DMS 273 (cell line): ENCODE measurements at regions not wholly inside any gene's neighbourhood (a gene's known extent, or its start where the extent isn't known, plus 50 kb on each side); places are given as distances from the start of the nearest gene placed in this dataset.
A peak's percentile ranks its signal among the peaks of the same experiment; 100 is the strongest.
"Not testable (repeated sequence)": the region's sequence is repeated elsewhere in the genome, so short reads cannot be mapped to it uniquely, and the experiment has no call there.

Experiments
- DNase-seq: peaks from one replicate; lab custom pipeline; 2025; ENCODE audit not compliant: unreplicated experiment; lab: John Stamatoyannopoulos, UW

DNA sequence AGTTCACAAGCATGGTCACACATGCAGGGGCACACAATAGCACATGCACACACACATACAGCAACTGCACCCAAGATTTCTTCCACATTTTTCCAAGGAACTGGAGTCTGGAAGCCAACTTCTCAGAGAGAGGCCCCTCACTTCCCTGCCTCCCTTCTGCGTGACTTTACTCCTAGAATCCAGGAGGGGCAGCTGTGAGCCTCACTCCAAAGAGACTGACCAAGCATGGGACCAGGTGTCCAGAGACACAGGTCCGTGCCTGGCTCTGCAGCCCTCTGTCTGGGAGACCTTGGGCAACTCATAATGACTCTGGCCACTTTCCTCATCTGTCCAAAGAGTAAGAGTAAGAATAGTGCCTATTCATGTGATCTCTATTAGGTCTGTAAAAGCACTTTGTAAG lies 104.7 kb upstream of the TMEM132E start:
- peak; percentile 3 for DNase-seq

GRCh38 chr17:34472363-34472762 lies 107.0 kb upstream of the TMEM132E start:
- no peak for DNase-seq

DNA sequence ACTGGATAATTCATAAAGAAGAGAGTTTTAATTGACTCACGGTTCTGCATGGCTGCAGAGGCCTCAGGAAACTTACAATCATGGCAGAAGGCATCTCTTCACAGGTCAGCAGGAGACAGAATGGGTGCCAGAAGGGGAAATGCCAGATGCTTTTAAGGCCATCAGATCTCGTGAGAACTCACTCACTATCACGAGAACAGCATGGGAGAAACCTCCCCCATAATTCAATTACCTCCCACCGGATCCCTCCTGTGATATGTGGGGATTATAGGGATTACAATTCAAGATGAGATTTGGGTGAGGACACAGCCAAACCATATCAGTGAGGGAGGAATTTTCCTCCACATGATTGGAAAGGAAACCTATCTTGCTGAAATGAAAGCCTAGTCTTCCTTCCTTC lies 108.1 kb upstream of the TMEM132E start:
- DNase-seq: not testable (repeated sequence)

DNA sequence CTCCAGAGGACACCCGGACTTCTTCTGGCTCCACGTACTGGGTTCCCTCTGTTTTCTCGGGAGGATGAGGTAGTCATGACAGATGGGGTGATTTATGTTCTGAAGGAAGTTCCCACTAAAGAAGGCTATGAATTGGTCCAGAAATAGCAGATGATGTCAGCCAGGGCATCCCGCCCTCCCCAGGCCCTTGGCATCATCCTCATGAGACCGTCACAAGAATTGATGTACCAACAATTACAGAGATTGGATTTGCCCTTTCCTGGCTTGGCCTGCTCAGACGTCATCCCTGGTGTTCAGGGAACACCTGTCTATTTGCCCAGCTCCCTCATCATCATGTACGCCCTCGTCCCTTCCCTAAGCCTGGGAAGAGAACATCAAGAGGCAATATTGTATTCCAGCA lies 102.8 kb upstream of the CCL1 start:
- DNase-seq: no peak

GRCh38 chr17:34464812-34465211 lies 101.8 kb upstream of the CCL1 start:
- DNase-seq: peak; percentile 31

DNA sequence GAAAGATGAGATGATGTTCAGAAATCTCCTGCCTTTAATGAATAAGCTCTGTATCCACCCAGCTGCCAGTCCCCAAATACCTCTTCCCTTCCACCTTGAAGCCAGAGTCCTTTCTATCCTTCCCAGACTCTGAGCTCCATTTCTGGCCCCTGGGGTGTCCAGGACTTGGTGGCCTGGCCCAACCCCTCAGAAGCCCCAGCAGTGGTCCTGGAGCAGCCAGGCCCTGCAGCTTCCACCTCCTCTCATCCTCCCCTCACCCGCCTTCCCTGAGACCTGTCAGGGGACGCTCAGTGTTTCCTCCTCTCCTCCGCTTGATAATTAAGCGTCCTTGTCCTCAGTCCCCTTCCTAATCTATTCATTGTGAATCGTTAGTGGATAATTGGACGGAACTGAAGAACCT lies 95.2 kb upstream of the CCL1 start:
- no peak for DNase-seq

DNA sequence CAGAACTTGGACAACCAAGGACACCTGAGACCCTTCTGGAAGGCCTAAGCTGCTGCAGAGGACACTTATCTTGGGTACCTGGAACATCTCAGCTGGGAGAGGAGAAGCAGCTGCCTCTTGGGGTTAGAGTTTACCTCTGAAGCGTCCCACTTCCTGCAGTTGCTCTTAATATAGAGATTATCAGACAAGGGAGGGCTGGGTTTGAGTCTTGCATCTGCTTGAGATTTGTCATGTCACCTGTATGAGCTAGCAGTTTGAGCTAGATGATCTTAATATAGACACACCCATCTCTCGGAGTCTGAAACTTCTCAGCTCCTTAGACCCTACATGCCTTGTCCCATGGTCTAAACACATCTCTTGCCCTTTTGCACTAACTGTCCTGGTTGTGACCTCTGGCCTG lies 93.1 kb upstream of the CCL1 start:
- DNase-seq: no peak

DNA sequence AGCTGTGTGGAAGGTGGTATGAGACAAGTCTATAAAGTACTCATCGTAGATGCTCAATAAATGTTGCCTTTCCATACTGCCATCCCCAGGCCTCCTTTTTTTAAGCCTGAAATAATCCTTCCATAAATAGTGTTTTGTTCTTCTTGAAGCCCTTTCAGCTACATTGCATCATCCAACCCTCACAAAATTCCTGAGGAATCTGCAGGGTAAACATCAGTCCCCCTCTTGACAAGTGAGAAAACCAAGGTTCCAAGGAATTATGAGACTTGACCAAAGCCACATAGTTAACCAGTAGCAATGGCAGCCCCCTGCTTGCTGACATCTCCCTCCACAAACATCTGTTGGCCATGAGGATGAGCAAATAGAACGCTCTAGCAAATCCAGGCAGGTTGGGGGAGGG lies 89.7 kb upstream of the CCL1 start:
- DNase-seq: no peak

DNA sequence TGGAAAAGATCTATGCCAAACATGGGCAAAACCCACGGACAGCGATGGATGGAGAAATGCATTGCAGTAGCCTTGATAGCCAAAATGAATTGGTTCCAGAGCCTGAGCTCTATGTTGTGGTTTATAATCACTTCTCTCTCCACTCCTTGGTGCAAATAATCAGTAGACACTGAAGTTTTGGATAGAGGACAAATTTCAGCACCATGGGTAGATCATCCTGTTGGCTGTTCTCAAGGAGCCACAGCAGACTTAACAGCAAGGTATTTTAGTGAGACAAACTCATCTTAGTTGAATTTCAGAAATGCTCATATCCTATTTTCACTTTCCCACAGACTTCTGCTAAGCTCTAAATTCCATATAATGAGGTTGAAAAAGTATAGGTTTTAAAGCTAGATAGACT lies 88.3 kb upstream of the CCL1 start:
- DNase-seq: no peak

DNA sequence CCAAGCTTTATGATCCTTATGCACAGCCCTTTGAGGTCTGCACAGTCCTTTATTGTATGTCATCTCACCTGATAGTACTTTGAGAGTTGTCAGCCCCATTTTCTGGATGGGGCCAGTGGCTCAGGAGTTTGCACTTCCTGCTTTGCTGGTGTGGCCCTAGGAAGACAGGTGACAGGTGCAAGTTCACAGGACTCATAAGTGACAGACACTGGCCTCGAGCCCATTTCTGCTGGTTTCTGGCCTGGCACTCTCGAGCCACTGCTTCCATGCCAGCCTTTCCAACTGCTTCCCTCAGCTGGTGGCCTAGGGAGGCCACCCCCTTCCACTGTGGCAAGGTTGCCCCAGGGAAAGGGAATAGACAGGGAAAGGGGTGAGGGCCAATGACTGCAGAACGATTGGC lies 84.4 kb upstream of the CCL1 start:
- DNase-seq: no peak

GRCh38 chr17:34445101-34445500 lies 82.1 kb upstream of the CCL1 start:
- no peak for DNase-seq

- DNase-seq: peak; percentile 54
Observed at GRCh38 chr17:34443619-34444469, 80.8 kb upstream of the CCL1 start.

DNA sequence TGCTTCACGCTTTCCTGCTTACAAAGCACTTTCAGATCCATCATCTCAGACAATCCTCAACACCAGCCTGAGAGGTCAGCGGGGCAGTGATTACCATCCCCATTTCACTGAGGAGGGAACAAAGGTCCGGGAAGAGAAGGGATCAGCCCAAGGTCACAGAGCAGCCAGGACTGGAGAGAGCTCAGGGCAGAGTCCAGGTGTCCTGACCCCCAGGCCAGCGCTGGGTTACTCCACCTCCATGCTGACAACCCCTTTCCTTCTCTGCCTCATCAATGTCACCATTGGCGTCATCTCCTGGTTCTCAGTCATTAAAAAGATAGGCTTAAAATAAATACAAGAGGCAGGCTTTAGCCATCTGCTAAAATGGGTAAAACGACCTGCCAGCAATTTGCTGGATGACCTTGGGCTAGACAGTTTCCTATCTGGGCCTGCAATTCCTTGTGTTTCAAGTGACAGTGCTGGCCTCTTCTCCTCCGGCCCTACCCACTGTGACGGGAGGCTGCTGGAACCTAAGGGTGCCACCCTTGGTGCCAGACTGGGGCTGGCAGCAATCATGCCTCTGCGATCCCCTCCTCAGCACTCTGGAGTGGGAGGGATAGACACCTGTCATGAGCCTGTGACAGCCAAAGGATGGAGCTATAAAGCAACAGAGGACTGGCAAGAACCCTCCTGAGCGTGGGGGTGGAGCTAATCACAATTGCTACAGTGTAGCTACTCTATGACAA lies 79.5 kb upstream of the CCL1 start:
- DNase-seq: no peak

DNA sequence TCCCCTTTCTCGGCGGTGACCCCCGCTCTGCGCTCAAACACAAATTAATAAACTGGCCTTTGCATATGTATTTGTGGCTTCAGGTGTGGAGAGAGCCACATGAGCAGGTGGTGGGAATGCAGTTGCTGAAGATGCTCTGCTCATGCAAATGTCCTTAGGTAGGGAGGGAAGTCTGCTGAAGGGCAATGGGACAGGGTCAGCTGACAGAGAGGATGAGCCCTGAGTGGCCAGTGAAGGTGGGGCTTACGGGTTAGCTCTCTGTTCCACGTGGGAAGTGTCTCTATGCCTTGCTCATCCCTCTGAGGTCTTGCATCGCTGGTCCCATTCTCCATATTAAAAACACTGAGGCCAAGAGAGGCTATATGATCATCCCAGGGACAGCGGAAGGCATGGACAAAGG lies 74.2 kb upstream of the CCL1 start:
- DNase-seq: no peak

GRCh38 chr17:34436607-34437006 lies 73.6 kb upstream of the CCL1 start:
- DNase-seq: no peak

DNA sequence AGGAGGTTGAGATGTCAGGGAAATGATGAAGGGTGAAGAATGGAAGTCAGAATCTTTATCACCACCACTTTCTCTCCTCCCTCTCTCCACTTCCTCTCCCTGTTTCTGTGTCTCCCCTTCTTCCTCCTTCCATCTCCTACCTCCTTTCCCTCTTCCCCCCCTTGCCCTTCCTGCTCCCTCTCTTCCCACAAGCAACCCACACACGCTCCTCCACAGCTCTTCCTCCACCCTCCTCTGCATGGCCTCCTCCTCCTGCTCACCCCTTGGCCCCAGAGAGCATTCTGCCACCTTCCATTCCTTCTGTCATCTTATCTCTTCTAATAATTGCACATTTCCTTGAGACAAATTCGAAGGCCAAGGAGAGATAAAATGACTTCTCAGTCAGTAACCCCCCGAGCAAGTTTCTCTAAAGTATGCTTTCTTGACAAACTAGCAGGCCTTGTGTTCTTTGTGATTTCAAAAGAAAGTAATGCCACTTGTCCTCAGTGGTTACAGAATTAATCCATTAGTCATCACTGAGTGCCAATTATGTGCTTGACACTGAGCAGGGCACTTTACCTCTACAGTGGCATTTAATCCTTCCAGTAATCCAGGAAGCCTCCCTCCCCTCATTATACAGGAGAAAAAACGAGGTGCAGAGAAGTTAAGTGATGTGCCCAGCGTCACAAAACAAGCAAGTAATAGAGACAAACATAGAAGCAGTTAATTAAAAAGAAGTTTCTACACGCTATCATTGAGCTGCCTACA lies 72.3 kb upstream of the CCL1 start:
- no peak for DNase-seq

DNA sequence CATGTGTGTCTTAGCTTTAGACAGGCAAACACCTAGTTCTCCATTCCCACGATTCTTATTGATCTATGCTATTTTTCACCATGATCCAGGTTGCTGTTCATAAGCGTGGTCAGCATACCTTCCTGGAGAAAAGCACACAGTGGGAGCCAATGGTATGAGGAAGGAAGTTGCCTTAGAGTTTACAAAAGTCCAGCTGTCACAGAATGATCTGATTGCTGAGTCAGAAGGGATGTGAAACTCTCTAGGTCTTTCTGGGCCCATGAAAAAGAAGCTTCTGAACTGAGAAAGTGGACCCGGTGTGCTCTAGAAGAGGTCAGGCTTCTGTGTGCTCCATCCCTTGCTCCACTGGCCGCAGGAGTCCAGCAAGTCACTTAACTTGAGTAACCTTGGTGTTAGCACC lies 71.0 kb upstream of the CCL1 start:
- DNase-seq: no peak

GRCh38 chr17:34424814-34425491 lies 61.9 kb upstream of the CCL1 start:
- peak; percentile 30 for DNase-seq

GRCh38 chr17:34423978-34424813 lies 61.2 kb upstream of the CCL1 start:
- DNase-seq: no peak

DNA sequence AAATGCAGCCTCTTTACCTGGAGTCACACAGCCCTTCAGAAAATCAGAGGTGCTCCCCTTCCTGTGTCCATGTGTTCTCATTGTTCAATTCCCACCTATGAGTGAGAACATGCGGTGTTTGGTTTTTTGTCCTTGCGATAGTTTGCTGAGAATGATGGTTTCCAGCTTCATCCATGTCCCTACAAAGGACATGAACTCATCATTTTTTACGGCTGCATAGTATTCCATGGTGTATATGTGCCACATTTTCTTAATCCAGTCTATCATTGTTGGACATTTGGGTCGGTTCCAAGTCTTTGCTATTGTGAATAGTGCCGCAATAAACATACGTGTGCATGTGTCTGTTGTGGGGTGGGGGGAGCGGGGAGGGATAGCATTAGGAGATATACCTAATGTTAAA lies 60.3 kb upstream of the CCL1 start:
- not testable (repeated sequence) for DNase-seq
